GM12872 (cell line): ENCODE measurements at regions not wholly inside any gene's neighbourhood (a gene's known extent, or its start where the extent isn't known, plus 50 kb on each side); places are given as distances from the start of the nearest gene placed in this dataset.

Experiments
- CTCF ChIP-seq: IDR thresholded peaks from 3 replicates; pipeline ENCODE4 v1.5.1; 2011; ENCODE audit warnings: low read depth, mild to moderate bottlenecking, low read length, moderate library complexity; ENCODE audit not compliant: insufficient read depth

GRCh38 chr12:76176940-76177339, 92.5 kb upstream of the NAP1L1 start:
- TF ChIP-seq CTCF: no peak

- TF ChIP-seq CTCF: no peak
These were observed 89.3 kb upstream of the NAP1L1 start for GRCh38 chr12:76173756-76174155.

- peak; percentile 93 for TF ChIP-seq CTCF
These were observed 74.2 kb upstream of the NAP1L1 start for GRCh38 chr12:76158518-76159321.

- TF ChIP-seq CTCF: no peak
These were observed 72.2 kb upstream of the NAP1L1 start for GRCh38 chr12:76156726-76157125.

GRCh38 chr12:76156314-76156713, 71.8 kb upstream of the NAP1L1 start:
- no peak for TF ChIP-seq CTCF

- TF ChIP-seq CTCF: no peak
These were observed 70.7 kb upstream of the NAP1L1 start for GRCh38 chr12:76155157-76155670.

GRCh38 chr12:76153616-76154015, 69.1 kb upstream of the NAP1L1 start:
- TF ChIP-seq CTCF: no peak
